Endometrium (tissue), 2 donors: ENCODE measurements at regions not wholly inside any gene's neighbourhood (a gene's known extent, or its start where the extent isn't known, plus 50 kb on each side); places are given as distances from the start of the nearest gene placed in this dataset.
"Not testable (repeated sequence)": the region's sequence is repeated elsewhere in the genome, so short reads cannot be mapped to it uniquely, and the experiment has no call there.

Experiments used
- FAIRE-seq: peaks from 2 replicates; lab custom pipeline; 2012; peaks lifted over from hg19 to GRCh38; lab: Jason Lieb, UNC
- donor health status: control.
- donor health status: control.

DNA sequence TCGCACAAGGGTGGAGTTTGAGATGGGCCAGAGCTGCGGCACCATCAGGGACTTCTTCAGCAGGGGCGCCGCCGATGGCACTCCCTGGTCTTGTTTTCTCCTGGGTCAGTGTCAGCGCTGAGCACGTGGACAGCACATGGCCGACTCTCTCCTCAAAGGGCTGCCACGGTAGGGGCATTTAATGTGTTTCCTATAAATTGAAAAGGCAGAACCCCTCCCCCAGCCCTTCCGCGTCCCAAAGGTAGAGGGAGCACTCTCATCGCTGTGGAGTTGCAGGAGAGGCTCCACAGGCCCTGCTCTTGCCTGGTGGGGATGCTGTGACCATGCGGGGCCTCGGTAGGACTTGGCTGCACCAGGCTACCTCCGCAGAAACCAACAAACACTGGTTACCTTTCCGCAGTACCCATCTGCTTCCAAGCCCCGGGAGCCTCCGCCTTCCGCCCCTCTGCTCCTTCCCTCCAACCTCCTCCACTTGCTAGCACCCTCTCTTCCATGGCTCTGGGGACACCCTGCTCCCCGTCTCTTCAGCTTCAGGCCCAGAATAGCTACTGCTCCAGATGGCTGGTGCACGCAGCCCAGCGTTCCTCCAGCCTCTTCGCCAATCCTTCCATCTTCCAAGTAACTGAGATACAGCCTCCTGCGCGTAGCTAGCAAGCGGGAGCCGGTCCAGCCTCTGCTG, 166.3 kb upstream of the ADCY1 start:
- no peak for FAIRE-seq

DNA sequence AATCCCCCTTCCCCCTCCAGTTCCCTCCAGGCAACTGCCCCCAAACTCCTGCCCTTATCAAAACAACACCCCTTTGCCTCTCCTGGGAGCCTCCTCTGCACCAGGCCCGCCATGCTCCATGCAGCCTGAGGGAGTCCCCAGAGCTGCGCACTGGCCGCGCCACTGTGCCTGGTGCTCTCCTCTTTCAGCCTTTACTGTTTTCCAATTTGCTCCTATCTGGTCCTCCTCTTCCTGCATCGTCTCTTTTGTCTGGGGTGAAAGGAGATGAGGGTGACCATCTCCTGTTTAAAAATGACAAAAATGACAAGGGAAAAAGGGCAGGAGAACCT, 165.8 kb upstream of the ADCY1 start:
- no peak for FAIRE-seq

DNA sequence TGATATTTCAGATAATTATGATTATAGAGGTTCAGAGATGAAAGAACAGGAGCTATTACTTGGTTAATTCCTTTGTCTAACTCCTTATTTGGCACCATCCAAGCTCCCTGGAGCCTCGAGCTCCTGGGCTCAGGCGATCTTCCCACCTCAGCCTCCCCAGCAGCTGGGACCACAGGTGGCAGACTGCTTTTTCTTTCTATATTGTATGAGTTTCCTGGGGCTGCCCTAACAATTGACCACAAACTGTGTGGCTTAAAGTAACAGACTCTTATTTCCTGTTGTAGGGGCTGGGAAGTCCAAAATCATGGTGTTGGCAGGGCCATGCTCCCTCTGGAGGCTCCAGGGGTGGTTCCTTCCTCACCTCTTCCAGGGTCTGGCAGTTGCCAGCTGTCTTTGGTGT, 163.3 kb upstream of the ADCY1 start:
- no peak for FAIRE-seq

DNA sequence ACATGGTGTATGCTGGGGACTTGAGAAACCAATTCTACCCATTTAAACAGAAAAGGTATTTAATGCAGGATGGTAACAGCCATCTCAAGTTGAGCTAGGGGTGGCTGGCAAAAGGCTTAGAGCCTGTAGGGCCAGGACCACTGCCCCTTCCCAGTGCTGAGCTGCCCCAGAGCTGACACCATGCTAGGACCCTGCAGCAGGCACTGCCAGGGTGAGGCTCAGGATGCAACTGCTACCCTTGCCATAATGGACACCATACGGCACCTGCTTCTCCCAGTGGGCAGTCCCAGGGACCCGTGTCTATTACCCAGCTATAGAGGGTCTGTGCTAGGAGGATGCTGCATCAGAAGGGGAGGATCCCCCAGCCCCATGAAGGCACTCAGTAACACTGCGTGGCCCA, 160.7 kb upstream of the ADCY1 start:
- FAIRE-seq, result no peak

DNA sequence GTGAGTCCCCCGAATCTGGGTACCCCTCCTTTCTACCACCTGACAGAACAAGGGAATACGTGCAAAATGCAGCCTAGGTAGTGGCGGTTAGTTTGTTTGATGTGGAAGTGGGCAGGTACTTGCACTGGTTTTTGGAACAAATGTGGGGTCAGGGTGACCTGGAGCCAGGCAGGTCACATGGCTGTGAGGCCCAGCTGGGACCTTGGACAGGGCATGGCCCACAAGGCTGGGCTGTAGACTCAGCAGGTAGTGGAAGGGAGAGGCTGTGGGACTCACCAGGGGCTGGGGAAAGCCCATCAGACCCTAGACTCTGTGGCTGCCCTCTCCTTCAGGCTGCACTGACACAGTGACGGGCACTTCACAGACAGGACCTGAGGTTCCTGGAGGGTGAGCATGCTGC, 159.9 kb upstream of the ADCY1 start:
- no peak for FAIRE-seq

DNA sequence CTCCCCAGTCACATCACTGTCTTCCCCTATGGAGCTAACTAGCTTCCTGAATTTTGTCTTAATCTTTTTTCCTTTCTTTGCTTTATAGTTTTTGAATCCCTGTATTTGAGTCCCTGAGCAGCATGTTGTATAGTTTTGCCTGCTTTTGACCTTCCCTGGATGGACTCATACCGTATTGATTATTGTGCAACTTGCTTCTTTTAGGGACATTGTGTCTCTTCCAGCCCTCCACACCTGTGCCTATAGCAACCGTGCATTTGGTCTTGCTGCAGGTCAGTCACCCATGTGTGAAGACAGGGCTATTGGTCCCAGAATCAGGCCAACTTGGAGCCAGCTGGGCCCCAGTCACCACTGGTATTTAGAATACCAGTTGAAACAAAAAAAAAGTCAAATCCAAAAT, 158.9 kb upstream of the ADCY1 start:
- no peak for FAIRE-seq

DNA sequence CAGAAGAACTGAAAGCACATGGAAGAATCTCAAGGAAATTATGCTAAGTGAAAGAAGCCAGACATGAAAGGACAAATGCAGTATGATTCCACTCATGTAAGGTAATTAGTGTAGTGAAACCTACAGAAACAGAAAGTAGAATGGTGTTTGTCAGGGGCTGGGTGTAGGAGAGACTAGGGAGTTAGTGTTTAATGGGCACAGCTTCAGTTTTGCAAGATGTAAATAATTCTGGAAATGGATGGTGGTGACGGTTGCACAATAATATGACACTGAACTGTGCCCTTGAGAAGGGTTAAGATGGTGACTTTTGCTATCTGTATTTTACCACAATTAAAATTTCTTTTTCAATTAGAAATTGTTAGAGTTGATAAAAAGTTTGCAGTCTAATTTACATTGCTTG, 157.3 kb upstream of the ADCY1 start:
- no peak for FAIRE-seq

DNA sequence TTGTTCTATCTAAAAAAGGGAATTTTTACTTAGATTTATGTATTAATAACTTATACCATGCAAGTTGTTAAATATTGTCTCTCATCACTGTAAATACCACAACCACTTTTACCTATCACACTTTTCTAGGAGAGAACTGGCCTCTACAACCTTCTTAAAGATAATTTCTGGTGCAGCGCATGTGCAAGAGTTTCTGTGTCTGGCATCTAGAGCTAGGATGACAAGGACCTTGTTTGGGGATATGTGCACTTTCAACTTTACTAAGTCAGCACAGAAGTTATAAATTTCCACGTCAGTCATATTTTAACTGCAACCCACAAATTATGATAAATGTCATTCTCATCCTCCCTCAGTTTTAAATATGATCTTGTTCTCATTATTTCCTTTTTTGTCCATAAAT, 156.9 kb upstream of the ADCY1 start:
- no peak for FAIRE-seq

DNA sequence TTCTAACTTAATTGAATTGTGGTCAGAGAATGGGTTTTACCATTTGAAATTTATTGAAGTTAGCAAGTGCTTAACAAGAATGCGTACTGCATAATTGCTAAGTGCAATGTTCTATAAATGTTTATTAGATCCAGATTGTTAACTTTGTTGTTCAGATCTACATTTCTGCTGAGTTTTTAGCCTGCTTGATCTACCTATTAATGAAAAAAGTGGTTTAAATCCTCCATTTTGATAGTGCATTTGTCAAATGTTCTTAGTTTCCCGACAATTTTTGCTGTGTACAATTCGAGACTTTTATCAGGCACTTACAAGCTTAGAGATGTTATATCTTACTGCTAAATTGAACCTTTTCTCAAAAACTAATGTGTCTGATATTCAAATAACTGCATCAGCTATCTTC, 156.4 kb upstream of the ADCY1 start:
- FAIRE-seq, result no peak

GRCh38 chr7:45420843-45421495, 153.2 kb upstream of the ADCY1 start:
- FAIRE-seq, result no peak

- peak; percentile 15 for FAIRE-seq
Observed at GRCh38 chr7:45421806-45422205, 152.4 kb upstream of the ADCY1 start.

GRCh38 chr7:45430397-45430796, 143.8 kb upstream of the ADCY1 start:
- FAIRE-seq, result no peak

- FAIRE-seq, result no peak
Observed at GRCh38 chr7:45434167-45434784, 139.9 kb upstream of the ADCY1 start.

- no peak for FAIRE-seq
Observed at GRCh38 chr7:45435131-45435530, 139.0 kb upstream of the ADCY1 start.

- FAIRE-seq, result no peak
Observed at GRCh38 chr7:45435846-45436245, 138.3 kb upstream of the ADCY1 start.

DNA sequence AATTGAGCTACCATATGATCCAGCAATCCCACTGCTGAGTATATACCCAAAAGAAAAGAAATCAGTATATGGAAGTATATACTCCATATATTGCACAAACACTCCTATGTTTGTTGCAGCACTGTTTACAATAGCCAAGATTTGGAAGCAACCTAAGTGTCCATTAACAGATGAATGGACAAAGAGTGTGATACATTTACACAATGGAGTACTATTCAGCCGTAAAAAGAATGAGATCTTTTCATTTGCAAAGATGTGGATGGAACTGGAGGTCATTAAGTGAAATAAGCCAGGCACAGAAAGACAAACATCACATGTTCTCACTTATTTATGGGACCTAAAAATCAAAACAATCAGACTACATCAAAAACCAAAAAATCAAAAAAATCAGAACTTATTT, 133.4 kb upstream of the ADCY1 start:
- FAIRE-seq, result not testable (repeated sequence)

DNA sequence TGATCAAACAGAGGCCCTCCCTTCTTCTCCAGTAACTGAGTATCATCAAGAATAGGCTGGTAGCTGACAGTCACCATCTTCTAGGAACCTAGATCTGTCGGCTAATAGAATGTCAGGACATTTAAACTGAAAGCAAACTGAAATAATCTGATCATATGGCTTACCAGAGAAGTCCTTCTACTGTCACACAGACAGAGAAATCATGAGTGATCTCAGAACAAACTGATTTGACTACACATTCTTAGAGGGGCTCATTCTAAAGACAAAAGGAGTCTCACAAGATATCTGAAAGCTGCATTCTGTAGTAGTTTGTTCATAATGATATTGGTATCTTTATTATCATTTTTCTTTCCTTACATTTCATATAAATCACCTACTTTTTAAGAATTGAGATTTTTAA, 130.9 kb upstream of the ADCY1 start:
- no peak for FAIRE-seq

- no peak for FAIRE-seq
Observed at GRCh38 chr7:45446195-45446944, 127.8 kb upstream of the ADCY1 start.

DNA sequence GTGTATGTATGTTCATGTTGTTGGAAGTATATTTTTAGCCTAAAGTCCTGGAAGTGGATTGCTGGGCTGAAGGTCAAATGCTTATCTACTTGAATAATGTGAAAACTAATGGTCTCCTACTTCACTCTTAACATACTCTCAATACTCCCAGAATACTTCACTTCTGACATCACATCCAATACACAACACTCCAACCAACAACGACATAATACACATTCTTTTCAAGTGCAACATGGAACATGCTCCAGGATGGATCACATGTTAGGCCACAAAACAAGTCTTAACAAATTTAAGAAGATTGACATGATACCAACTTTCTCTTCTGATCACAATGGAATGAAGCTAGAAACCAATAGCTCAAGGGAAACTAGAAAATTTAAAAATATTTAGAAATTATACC, 126.9 kb upstream of the ADCY1 start:
- FAIRE-seq, result no peak

- no peak for FAIRE-seq
Observed at GRCh38 chr7:45450571-45451204, 123.5 kb upstream of the ADCY1 start.

GRCh38 chr7:45451342-45452035, 122.7 kb upstream of the ADCY1 start:
- no peak for FAIRE-seq

- no peak for FAIRE-seq
Observed at GRCh38 chr7:45454771-45455170, 119.4 kb upstream of the ADCY1 start.
